GM12878 (cell line): ENCODE measurements at regions not wholly inside any gene's neighbourhood (a gene's known extent, or its start where the extent isn't known, plus 50 kb on each side); places are given as distances from the start of the nearest gene placed in this dataset.

ENCODE experiments used
- ATAC-seq: fragments of 200-7000 bp; cut with Tn5 transposase; 3 replicates; pipeline ENCODE4 v1.9.1; 2020; ENCODE audit warnings: mild to moderate bottlenecking, moderate library complexity
- BruUV-seq: library from RNA; stranded (reverse); fragments of 400-500 nt; replicated peaks from 2 replicates; lab custom pipeline; 2021; lab: Mats Ljungman, UMichigan
- CTCF ChIA-PET: fragments of 300-600 bp; sonication (Branson Sonifier 250); formaldehyde crosslinking; extraction: SDS; loops from one replicate; lab custom pipeline; 2021; ENCODE audit warnings: inconsistent platforms; lab: Yijun Ruan, JAX
- POLR2A ChIA-PET: fragments of 350-600 bp; formaldehyde crosslinking; extraction: SDS; loops from one replicate; lab custom pipeline; 2021; ENCODE audit warnings: inconsistent platforms; lab: Charles Lee
- RAD21 ChIA-PET: fragments of 300-600 bp; sonication (Branson Sonifier 250); formaldehyde crosslinking; loops from one replicate; lab custom pipeline; 2023; ENCODE audit warnings: antibody characterized with exemption; ENCODE audit not compliant: unreplicated experiment; lab: Charles Lee
- SMC1A ChIA-PET: fragments of 300-600 bp; sonication (Branson Sonifier 250); formaldehyde crosslinking; loops from one replicate; lab custom pipeline; 2023; ENCODE audit not compliant: unreplicated experiment, uncharacterized antibody; lab: Charles Lee
- DNase-seq: peaks from one replicate; pipeline ENCODE4 v3.0.0-alpha.2; 2011; ENCODE audit warnings: low read depth, low spot score
- FAIRE-seq: peaks from 3 replicates; lab custom pipeline; 2011; peaks lifted over from hg19 to GRCh38; lab: Jason Lieb, UNC
- H2AFZ ChIP-seq: 2 replicates; pipeline ENCODE4 v1.6.0; 2011; ENCODE audit warnings: low read depth, low read length, control low read depth; ENCODE audit not compliant: control insufficient read depth
- H3K27ac ChIP-seq: 2 replicates; pipeline ENCODE4 v1.5.1; 2011; ENCODE audit warnings: control low read depth; ENCODE audit not compliant: control insufficient read depth, insufficient read depth
- H3K27me3 ChIP-seq, 2 experiments: replicated peaks in 1 of 2; 2 replicates each; pipeline versions ENCODE4 v1.6.0 to v1.6.1; 2011; ENCODE audit warnings: low read length in 1 of 2; ENCODE audit not compliant: control insufficient read depth in 2 of 2, insufficient read depth in 2 of 2
- H3K36me3 ChIP-seq, 2 experiments: 2 replicates each; pipeline ENCODE4 v1.5.1; 2011; ENCODE audit warnings: low read length in 1 of 2; ENCODE audit not compliant: control insufficient read depth in 2 of 2, insufficient read depth in 2 of 2
- H3K4me1 ChIP-seq: 2 replicates; pipeline ENCODE4 v1.6.1; 2011; ENCODE audit warnings: mild to moderate bottlenecking, low read length, moderate library complexity, mixed read lengths; ENCODE audit not compliant: control insufficient read depth, insufficient read depth
- H3K4me2 ChIP-seq: 2 replicates; pipeline ENCODE4 v1.6.0; 2011; ENCODE audit warnings: control low read depth; ENCODE audit not compliant: control insufficient read depth, insufficient read depth
- H3K4me3 ChIP-seq: fragments of 200-600 bp; sonication (generic); 2 replicates; pipeline ENCODE4 v1.5.1; 2016
- H3K79me2 ChIP-seq: 2 replicates; pipeline ENCODE4 v1.6.0; 2011; ENCODE audit warnings: low read length; ENCODE audit not compliant: control insufficient read depth, insufficient read depth
- H3K9ac ChIP-seq: 2 replicates; pipeline ENCODE4 v1.8.0; 2011; ENCODE audit warnings: low read length, control low read depth, mixed read lengths; ENCODE audit not compliant: control insufficient read depth, insufficient read depth
- H3K9me3 ChIP-seq: replicated peaks from 3 replicates; pipeline ENCODE4 v1.5.1; 2011; ENCODE audit warnings: mild to moderate bottlenecking, low read length; ENCODE audit not compliant: control insufficient read depth, insufficient read depth
- H4K20me1 ChIP-seq: 2 replicates; pipeline ENCODE4 v1.6.0; 2011; ENCODE audit not compliant: control insufficient read depth, insufficient read depth
- BRCA1 ChIP-seq: IDR thresholded peaks from 2 replicates; pipeline ENCODE4 v1.6.1; 2011; ENCODE audit warnings: low read depth, low read length, improper control_type of control experiment
- CUX1 ChIP-seq: IDR thresholded peaks from 2 replicates; pipeline ENCODE4 v1.6.1; 2012; ENCODE audit warnings: improper control_type of control experiment, low read depth, low read length; ENCODE audit not compliant: insufficient replicate concordance
- JUND ChIP-seq: IDR thresholded peaks from 2 replicates; pipeline ENCODE4 v1.6.1; 2012; ENCODE audit warnings: low read depth, mild to moderate bottlenecking, low read length, improper control_type of control experiment, moderate library complexity
- NFYB ChIP-seq: IDR thresholded peaks from 2 replicates; pipeline ENCODE4 v1.6.1; 2011; ENCODE audit warnings: low read depth, mild to moderate bottlenecking, low read length, improper control_type of control experiment, moderate library complexity; ENCODE audit not compliant: insufficient read depth
- NR2C2 ChIP-seq: IDR thresholded peaks from 2 replicates; pipeline ENCODE4 v1.6.1; 2011; ENCODE audit warnings: borderline replicate concordance, low read depth; ENCODE audit not compliant: control insufficient read depth, insufficient read length
- STAT1 ChIP-seq: fragments of 450-650 bp; conservative IDR thresholded peaks from 2 replicates; pipeline ENCODE4 v1.6.1; 2014; ENCODE audit warnings: antibody characterized with exemption, mild to moderate bottlenecking
- TARDBP ChIP-seq: IDR thresholded peaks from 2 replicates; pipeline ENCODE4 v1.6.1; 2016; ENCODE audit warnings: borderline replicate concordance
- ZBTB4 ChIP-seq: fragments of 450-650 bp; formaldehyde crosslinking; IDR thresholded peaks from 2 replicates; pipeline ENCODE4 v1.4.0; 2022; ENCODE audit warnings: mild to moderate bottlenecking, moderate library complexity
- WGBS: methylation state at CpG from one replicate; pipeline ENCODE4 v1.1.6; 2016; ENCODE audit warnings: low lambda C conversion rate; ENCODE audit not compliant: insufficient replicate concordance, insufficient coverage; ENCODE audit errors: missing lambda C conversion rate; 5-methylcytosine and 5-hydroxymethylcytosine counted together
- in situ Hi-C: fragments of 300-500 bp; cut with MboI; formaldehyde crosslinking; loops from 9 replicates; pipeline ENCODE4 v1.14.3; 2018; ENCODE audit warnings: mixed read lengths
- intact Hi-C: fragments of 100-400 bp; cut with micrococcal nuclease; formaldehyde crosslinking; loops from one replicate; pipeline ENCODE4 v1.14.2; 2022; ENCODE audit not compliant: unreplicated experiment

- TF ChIP-seq TARDBP (no peak), CUX1 (no peak)
- TF ChIP-seq, all 136 proteins: peak for 0
Measured at GRCh38 chr5:28495876-28496275, 1457.5 kb upstream of the CDH9 start (continued).

GRCh38 chr5:28493456-28493855 lies 1455.1 kb upstream of the CDH9 start:
- in situ Hi-C loops (no loop called here), intact Hi-C loops (no loop called here)
- TF ChIP-seq ZBTB4 (no peak), BRCA1 (no peak), STAT1 (no peak), JUND (no peak), NR2C2 (no peak), NFYB (no peak)
- Histone ChIP-seq H3K9me3 (no peaks in the 10 kb centered on the region), H3K4me3 (no peak overlapping the region), H3K27me3 (no peaks in the 10 kb centered on the region), H3K36me3 (no peaks in the 10 kb centered on the region), H4K20me1 (no peaks in the 10 kb centered on the region), H3K9ac (no peak overlapping the region), H3K79me2 (no peaks in the 10 kb centered on the region), H3K4me1 (no peaks in the 10 kb centered on the region), H3K27ac (no peak overlapping the region), H2AFZ (no peak overlapping the region), H3K4me2 (no peak overlapping the region)
- ChIA-PET SMC1A (interaction anchor here (0.8 to 1.4 kb wide), 3 partner anchors 18 to 335 kb away, joined by 3 to 4 read pairs (median 4); no protein-coding TSS in a partner anchor), POLR2A (no interaction called here), RAD21 (no interaction called here), CTCF (interaction anchor here (1.9 kb wide), 1 partner anchor 20 kb away, joined by 10 read pairs; no protein-coding TSS in a partner anchor)
- DNase-seq (no peak), FAIRE-seq (no peak), ATAC-seq (no peak)
- BruUV-seq = no TSS peak
- WGBS = 0% methylated on average over 1 of the region's 1 CpG
